Activated T-cell treated with anti-CD3 and anti-CD28 coated beads, Interleukin-2, amount 50 U/mL, for 4 hours (primary cell): ENCODE measurements at regions not wholly inside any gene's neighbourhood (a gene's known extent, or its start where the extent isn't known, plus 50 kb on each side); places are given as distances from the start of the nearest gene placed in this dataset.
"Not testable (repeated sequence)": the region's sequence is repeated elsewhere in the genome, so short reads cannot be mapped to it uniquely, and the experiment has no call there.

Experiments used
- ATAC-seq, 2 donors: fragments of 200-7000 bp; cut with Tn5 transposase; one replicate each; pipeline ENCODE4 v1.10.0; 2021
- DNase-seq: peaks from one replicate; pipeline ENCODE4 v3.0.0-alpha.2; 2020
- H3K27me3 Mint-ChIP-seq: one replicate; pipeline ENCODE4 v1.8.0; 2021; ENCODE audit warnings: low read depth, mixed read lengths
- H3K36me3 Mint-ChIP-seq: one replicate; pipeline ENCODE4 v1.8.0; 2022; ENCODE audit warnings: mixed read lengths; ENCODE audit not compliant: insufficient read depth
- H3K4me1 Mint-ChIP-seq: one replicate; pipeline ENCODE4 v1.8.0; 2021; ENCODE audit warnings: low read depth, mixed read lengths
- H3K4me3 Mint-ChIP-seq: one replicate; pipeline ENCODE4 v1.8.0; 2021; ENCODE audit warnings: mild to moderate bottlenecking, moderate library complexity, mixed read lengths
- H3K9me3 Mint-ChIP-seq: one replicate; pipeline ENCODE4 v1.8.0; 2021; ENCODE audit warnings: mixed read lengths

DNA sequence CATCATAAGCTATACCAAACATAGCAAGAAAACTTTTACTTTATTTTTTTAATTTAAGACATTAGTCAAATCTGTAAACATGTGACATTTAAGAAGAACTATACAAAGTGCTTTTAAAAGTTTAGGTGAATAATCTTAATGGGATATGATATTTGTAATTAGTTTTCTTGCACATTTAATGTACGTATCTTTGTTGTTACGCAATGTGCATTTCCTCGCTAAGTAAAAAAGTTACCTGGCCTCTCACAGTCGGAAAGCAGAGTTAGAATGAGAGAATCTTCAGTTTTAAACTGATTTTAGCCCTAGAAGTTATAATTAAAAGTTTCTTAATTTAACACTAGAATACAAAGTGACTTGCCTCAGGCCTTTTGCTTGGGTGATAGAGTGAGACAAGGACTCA lies 589.8 kb downstream of the DMRTA1 start:
- Mint-ChIP-seq H3K4me3 (no peak overlapping the region), H3K27me3 (no peaks in the 10 kb centered on the region), H3K9me3 (peaks cover 22% of the 10 kb centered on the region), H3K36me3 (no peaks in the 10 kb centered on the region), H3K4me1 (no peaks in the 10 kb centered on the region)
- DNase-seq = no peak
- ATAC-seq = no peak

DNA sequence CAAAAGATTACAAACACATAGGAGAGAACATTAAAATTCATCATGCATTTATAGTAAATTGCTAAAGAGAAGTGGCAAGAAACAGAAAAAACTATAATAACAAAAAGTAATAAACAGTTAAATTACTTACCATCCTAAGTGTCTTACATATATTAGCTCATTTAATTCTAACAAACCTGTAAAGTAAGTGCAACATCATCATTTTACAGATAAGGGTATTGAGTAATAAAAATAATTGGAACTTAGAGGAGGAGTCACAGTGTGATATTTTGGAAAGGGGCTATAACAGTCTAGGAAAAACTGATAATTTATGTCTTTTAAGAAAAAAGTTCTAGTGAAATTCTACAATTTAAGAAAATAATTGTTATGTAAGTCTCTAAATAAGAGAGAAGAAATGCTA lies 592.8 kb downstream of the DMRTA1 start:
- no peak overlapping the region for H3K4me3 Mint-ChIP-seq
- DNase-seq (no peak), ATAC-seq (no peak)
- no peaks in the 10 kb centered on the region for H3K27me3 Mint-ChIP-seq
- H3K4me1 Mint-ChIP-seq = no peaks in the 10 kb centered on the region
- H3K36me3 Mint-ChIP-seq = no peaks in the 10 kb centered on the region
- peaks cover 6% of the 10 kb centered on the region for H3K9me3 Mint-ChIP-seq

DNA sequence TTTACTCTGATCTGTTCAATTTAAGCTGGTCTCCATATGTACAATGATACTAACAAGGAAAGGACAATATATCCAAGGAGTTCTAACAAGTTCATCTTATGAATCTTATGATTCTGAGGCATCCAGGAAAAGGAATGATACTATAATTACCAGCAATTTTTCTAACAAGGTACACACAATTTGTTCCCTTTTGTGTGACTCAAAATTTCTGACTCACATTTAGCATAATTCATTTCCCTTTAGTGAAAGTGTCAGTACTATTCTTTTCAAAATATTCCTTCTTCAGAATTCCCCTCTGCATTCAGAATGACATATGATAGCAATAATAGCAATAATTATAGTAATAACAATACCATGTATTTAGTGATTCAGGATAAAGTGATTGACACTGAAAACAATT lies 594.8 kb downstream of the DMRTA1 start:
- peaks cover 7% of the 10 kb centered on the region for H3K9me3 Mint-ChIP-seq
- no peaks in the 10 kb centered on the region for H3K4me1 Mint-ChIP-seq
- H3K4me3 Mint-ChIP-seq = no peak overlapping the region
- H3K27me3 Mint-ChIP-seq = no peaks in the 10 kb centered on the region
- H3K36me3 Mint-ChIP-seq = no peaks in the 10 kb centered on the region
- DNase-seq (no peak), ATAC-seq (no peak)

DNA sequence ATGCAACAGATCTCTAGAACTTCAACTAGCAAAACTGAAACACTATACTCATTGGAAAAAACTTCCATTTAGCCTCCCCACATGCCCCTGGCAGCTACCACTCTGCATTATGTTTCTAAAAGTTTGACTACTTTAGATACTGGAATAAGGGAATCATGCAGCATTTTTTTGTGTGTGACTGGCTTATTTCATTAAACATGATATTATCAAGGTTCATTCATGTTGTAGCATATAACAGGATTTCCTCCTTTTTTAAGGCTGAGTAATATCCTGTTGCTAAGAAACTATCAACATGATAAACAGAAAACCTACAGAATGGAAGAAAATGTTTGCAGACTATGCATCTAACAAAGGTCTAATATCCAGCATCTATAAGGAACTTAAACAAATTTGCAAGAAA lies 597.9 kb downstream of the DMRTA1 start:
- no peaks in the 10 kb centered on the region for H3K27me3 Mint-ChIP-seq
- no peaks in the 10 kb centered on the region for H3K36me3 Mint-ChIP-seq
- DNase-seq (no peak), ATAC-seq (no peak)
- H3K9me3 Mint-ChIP-seq = peaks cover 16% of the 10 kb centered on the region
- H3K4me3 Mint-ChIP-seq = no peak overlapping the region
- H3K4me1 Mint-ChIP-seq = no peaks in the 10 kb centered on the region

DNA sequence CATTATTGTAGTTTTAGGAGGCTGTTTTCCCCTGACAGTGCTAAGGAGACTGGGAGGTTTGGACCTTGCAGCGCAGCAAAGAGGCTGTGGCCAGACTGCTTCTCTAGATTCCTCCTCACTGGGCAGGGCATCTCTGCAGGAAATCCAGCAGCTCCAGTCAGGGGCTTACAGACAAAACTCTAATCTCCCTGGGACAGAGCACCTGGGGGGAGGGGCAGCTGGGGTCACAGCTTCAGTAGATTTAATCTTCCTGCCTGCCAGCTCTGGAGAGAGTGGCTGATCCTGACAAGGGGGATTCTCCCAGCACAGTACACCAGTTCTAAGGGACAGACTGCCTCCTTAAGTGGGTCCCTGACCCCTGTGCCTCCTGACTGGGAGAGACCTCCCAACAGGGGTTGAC lies 599.4 kb downstream of the DMRTA1 start:
- H3K9me3 Mint-ChIP-seq = peaks cover 13% of the 10 kb centered on the region
- not testable (repeated sequence) for ATAC-seq, DNase-seq, H3K36me3 Mint-ChIP-seq, H3K4me3 Mint-ChIP-seq, H3K4me1 Mint-ChIP-seq, H3K27me3 Mint-ChIP-seq

DNA sequence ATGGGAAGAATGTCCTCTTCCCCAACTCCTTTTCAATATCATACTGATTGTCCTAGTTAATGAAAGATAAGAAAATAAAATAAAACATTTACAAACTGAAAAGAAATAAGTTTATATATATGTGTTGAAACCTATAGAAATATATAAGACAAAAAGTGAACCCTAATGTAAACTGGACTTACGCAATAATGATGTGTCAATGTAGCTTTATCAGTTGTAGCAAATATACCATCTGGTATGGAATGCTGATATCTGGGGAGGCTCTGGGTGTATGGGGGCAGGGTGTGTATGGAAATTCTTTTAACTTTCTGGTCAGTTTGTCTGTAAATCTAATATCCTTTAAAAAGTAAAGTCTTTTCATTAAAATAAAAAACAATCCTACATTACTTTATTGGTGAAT lies 603.9 kb downstream of the DMRTA1 start:
- Mint-ChIP-seq H3K36me3 (no peaks in the 10 kb centered on the region), H3K4me3 (no peak overlapping the region)
- DNase-seq = no peak

DNA sequence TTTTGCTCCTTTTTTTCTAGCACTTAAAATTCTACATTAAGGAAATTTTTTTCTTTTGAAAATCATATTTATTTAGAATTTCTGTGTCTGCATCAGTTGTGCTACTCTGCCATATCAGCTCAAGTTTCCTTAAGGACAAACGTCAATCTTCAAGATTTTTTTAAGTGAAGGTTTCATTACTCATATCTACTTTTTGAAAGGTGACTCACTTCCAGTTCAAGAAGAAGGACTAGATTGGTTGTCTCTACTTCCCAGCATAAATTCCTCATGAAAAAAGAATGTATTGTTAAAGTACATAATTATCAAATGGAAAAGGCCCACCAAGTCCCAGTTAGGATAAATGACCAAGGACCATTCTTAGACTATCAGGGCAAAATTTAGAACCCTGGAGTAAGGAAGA lies 626.5 kb downstream of the DMRTA1 start:
- Mint-ChIP-seq H3K36me3 (no peaks in the 10 kb centered on the region), H3K9me3 (peaks cover 6% of the 10 kb centered on the region), H3K4me3 (no peak overlapping the region), H3K27me3 (no peaks in the 10 kb centered on the region), H3K4me1 (no peaks in the 10 kb centered on the region)
- DNase-seq (no peak), ATAC-seq (no peak)

More for the DNA sequence above, 603.9 kb downstream of the DMRTA1 start:
- no peaks in the 10 kb centered on the region for H3K4me1 Mint-ChIP-seq
- ATAC-seq = no peak
- peaks cover 14% of the 10 kb centered on the region for H3K9me3 Mint-ChIP-seq
- H3K27me3 Mint-ChIP-seq = no peaks in the 10 kb centered on the region

DNA sequence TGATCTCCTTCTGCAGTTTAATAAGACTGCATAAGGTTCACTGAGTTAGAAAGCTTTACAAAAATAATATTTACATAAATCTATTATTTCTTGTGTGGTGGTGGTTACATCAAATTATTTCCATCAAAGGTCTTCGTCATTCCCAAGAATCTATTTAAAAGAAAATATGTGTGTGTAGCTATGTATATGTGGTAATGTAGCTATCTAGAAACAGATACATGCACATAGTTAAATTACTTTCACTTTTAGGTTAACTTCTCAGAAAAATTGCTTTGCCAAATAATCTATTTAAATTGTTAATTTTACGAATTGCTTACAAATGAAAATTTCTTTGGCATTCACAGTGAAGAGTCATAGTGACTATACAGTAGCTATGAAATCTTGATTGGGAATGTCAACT lies 633.2 kb downstream of the DMRTA1 start:
- peaks cover 9% of the 10 kb centered on the region for H3K9me3 Mint-ChIP-seq
- no peaks in the 10 kb centered on the region for H3K27me3 Mint-ChIP-seq
- ATAC-seq (no peak), DNase-seq (no peak)
- no peaks in the 10 kb centered on the region for H3K4me1 Mint-ChIP-seq
- H3K4me3 Mint-ChIP-seq = no peak overlapping the region
- H3K36me3 Mint-ChIP-seq = no peaks in the 10 kb centered on the region

DNA sequence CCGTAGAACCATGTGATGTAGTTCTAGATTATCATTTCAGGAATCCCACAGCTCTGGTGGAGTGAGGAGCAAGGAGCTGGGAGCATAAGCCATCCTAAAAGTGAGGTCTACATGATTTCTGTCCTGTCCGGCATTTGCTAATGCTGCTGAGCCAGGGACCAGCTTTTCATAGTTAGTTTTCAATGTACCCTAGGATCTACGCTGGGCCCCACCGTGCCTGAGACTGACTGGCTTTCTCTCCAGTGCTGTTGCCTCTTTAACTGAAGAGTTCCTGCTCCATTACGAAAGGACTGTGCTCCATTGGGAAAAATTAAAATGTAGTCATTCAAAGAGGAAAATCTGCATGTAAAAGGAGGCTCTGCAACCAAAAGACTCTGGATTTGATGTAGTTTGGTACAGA lies 634.8 kb downstream of the DMRTA1 start:
- Mint-ChIP-seq H3K9me3 (peaks cover 11% of the 10 kb centered on the region), H3K4me3 (no peak overlapping the region), H3K27me3 (no peaks in the 10 kb centered on the region), H3K4me1 (no peaks in the 10 kb centered on the region), H3K36me3 (no peaks in the 10 kb centered on the region)
- no peak for ATAC-seq
- no peak for DNase-seq

DNA sequence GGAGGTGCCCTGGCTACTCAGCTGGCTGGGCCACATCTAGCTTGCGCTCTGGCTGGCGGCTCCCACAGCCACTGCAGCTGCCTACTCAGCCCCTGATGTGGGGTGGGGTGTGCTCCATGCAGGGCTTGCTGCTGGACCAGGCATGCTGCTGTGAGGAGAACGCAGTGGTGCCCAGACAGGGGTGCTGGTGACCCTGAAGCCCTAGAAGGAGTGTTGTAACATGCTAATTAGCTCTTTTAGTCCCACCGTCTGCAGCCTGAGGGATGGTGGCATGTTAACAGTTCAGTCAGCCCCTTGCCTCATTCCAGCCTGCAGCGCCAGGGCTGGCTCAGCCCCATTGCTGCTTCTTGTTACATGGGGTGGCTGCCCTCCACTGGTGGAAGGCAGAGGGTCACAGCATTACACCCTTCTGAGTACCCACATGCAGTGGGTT lies 642.3 kb downstream of the DMRTA1 start:
- H3K36me3 Mint-ChIP-seq = no peaks in the 10 kb centered on the region
- peaks cover 16% of the 10 kb centered on the region for H3K9me3 Mint-ChIP-seq
- DNase-seq = no peak
- no peak overlapping the region for H3K4me3 Mint-ChIP-seq
- no peak for ATAC-seq
- H3K27me3 Mint-ChIP-seq = no peaks in the 10 kb centered on the region
- H3K4me1 Mint-ChIP-seq = no peaks in the 10 kb centered on the region

DNA sequence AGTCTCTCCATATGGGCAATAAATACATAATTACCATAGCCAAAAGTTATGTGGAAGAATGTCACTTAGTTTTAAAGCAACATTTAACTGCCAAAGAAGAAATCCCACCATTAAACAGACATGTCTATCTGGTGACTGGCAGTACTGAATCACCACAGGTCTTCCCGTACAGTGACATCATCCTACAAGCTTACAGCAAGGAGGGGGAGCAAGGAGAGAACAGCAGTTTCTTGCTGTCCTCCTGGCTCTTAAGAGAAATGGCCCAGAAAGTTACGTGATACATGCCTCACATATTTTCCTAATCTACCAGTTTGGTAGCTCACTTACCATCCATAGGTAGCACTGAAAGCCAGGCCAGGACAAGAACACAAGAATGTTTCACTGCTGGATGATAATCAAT lies 671.0 kb downstream of the DMRTA1 start:
- Mint-ChIP-seq H3K4me3 (no peak overlapping the region), H3K9me3 (peaks cover 7% of the 10 kb centered on the region)

DNA sequence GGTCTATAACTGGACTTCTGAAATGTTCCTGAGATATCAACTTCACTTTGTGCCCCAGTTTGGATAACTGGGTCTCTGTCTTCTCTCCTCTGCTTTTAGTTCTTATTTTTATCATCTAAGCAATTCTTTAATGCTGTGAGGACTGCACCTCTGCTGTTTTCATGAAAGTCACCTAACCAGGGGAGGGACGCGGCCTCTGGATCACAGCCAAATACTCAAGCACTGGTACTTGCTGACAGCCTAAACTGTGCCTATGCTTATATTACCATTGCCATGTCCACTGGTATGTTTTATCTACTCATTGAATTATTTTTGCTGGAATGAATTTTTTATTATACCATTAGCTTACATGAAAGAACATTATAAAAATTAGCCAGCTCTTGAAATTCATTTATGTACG lies 674.0 kb downstream of the DMRTA1 start:
- DNase-seq (no peak), ATAC-seq (no peak)
- H3K4me1 Mint-ChIP-seq = no peaks in the 10 kb centered on the region
- H3K4me3 Mint-ChIP-seq = no peak overlapping the region
- H3K36me3 Mint-ChIP-seq = no peaks in the 10 kb centered on the region
- no peaks in the 10 kb centered on the region for H3K27me3 Mint-ChIP-seq
- H3K9me3 Mint-ChIP-seq = peaks cover 3% of the 10 kb centered on the region

More for the DNA sequence above, 671.0 kb downstream of the DMRTA1 start:
- ATAC-seq = no peak
- Mint-ChIP-seq H3K4me1 (no peaks in the 10 kb centered on the region), H3K27me3 (no peaks in the 10 kb centered on the region), H3K36me3 (no peaks in the 10 kb centered on the region)
- no peak for DNase-seq

DNA sequence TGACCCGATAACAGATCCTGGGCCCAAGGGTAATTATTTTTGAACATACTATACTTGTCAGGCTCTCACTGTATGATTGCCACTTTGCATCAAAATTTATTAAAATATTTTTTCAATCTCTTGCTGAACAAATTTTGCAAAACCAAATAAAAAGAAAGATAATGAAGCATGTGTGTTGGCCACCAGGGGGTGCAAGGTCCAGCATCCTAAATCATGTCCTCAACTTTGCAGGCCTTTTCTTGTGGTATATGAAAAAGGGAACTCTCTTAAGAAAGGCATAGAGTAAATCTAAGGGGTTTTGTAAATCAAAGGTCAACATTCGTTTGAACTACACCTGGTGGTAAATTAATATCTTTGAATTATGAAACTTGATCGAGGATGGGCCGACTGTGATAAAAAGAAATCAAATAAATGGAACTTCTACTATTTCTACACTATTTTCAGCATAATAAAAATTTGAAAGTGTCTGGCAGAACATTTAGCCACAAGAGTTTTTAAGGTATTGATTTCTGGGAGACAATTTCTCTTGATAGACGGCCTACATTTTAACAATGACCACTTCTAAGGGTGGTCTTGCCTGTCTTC lies 676.5 kb downstream of the DMRTA1 start:
- peaks cover 3% of the 10 kb centered on the region for H3K9me3 Mint-ChIP-seq
- ATAC-seq (no peak), DNase-seq (no peak)
- H3K4me1 Mint-ChIP-seq = no peaks in the 10 kb centered on the region
- no peaks in the 10 kb centered on the region for H3K36me3 Mint-ChIP-seq
- no peaks in the 10 kb centered on the region for H3K27me3 Mint-ChIP-seq
- no peak overlapping the region for H3K4me3 Mint-ChIP-seq

DNA sequence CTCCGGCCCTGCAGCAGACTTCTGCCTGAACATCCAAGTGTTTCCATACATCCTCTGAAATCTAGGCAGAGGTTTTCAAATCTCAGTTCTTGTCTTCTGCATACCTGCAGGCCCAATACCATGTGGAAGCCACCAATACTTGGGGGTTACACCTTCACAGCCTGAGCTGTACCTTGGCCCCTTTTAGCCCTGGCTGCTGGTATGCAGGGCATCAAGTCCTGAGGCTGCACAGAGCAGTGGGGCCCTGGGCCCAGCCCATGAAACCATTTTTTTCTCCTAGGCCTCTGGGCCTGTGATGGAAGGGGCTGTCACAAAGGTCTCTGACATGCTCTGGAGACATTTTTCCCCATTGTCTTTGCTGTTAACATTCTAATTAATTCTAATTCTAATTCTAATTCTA lies 680.6 kb downstream of the ELAVL2 start:
- no peaks in the 10 kb centered on the region for H3K36me3 Mint-ChIP-seq
- no peaks in the 10 kb centered on the region for H3K27me3 Mint-ChIP-seq
- H3K4me1 Mint-ChIP-seq = no peaks in the 10 kb centered on the region
- H3K4me3 Mint-ChIP-seq = no peak overlapping the region
- peaks cover 32% of the 10 kb centered on the region for H3K9me3 Mint-ChIP-seq
- DNase-seq (no peak), ATAC-seq (no peak)

DNA sequence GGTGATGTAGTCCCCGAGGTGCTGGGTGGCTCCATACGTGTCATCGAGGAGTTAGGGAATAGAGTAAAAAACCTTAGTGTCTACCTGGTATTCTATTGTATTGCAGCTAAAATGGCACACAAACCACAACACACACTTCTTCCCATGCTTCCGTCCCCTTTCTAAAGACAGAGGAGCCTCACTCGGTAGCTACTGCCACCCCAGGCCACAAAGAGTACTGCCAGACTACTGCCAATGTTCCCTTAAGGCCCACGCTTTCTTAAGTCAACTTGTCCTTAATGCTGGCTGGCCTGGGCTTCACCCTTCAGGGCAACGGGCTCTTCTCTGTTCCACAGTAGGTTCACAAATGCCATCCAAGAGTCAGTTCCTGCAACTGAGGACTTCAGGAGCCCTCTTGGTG lies 673.0 kb downstream of the ELAVL2 start:
- Mint-ChIP-seq H3K4me1 (no peaks in the 10 kb centered on the region), H3K4me3 (no peak overlapping the region), H3K36me3 (no peaks in the 10 kb centered on the region), H3K27me3 (no peaks in the 10 kb centered on the region), H3K9me3 (peaks cover 18% of the 10 kb centered on the region)
- no peak for DNase-seq
- no peak for ATAC-seq

DNA sequence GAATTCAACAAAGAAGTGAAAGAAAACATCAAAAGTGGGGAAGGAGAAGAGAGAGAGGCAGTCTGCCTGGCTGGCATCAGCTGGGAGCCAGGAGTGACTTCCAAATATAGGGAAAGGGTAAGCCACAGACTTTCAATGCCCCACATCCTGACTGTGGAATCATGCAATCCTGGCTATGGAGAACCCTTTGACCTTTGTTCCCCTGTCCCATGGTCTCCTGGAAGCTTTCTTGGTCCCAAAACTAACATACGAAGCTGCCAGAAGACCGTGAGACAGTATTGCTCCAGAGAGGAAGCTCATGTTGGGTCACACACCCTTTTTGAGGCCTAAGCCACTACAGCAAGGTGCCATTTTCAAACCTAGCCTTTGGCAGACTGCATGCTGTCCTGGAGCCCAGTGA lies 665.5 kb downstream of the ELAVL2 start:
- H3K4me1 Mint-ChIP-seq = no peaks in the 10 kb centered on the region
- DNase-seq (no peak), ATAC-seq (no peak)
- H3K36me3 Mint-ChIP-seq = no peaks in the 10 kb centered on the region
- H3K27me3 Mint-ChIP-seq = no peaks in the 10 kb centered on the region
- H3K4me3 Mint-ChIP-seq = no peak overlapping the region
- peaks cover 11% of the 10 kb centered on the region for H3K9me3 Mint-ChIP-seq
